Fibroblast of lung (primary cell): ENCODE measurements at regions not wholly inside any gene's neighbourhood (a gene's known extent, or its start where the extent isn't known, plus 50 kb on each side); places are given as distances from the start of the nearest gene placed in this dataset.

Source experiments
- DNase-seq, 2 donors: peaks; one replicate each; pipeline versions ENCODE4 v3.0.0 to v3.0.0-alpha.2; 2010; ENCODE audit warnings: low read depth in 2 of 2
- H2AFZ ChIP-seq: 2 replicates; pipeline ENCODE4 v1.5.1; 2012; ENCODE audit warnings: low read length, control low read depth, inconsistent platforms
- H3K27ac ChIP-seq: 2 replicates; pipeline ENCODE4 v1.5.1; 2011; ENCODE audit warnings: low read length, control low read depth; ENCODE audit not compliant: insufficient read depth
- H3K27me3 ChIP-seq: 2 replicates; pipeline ENCODE4 v1.5.1; 2011; ENCODE audit warnings: mild to moderate bottlenecking, low read length; ENCODE audit not compliant: control insufficient read depth, insufficient read depth
- H3K36me3 ChIP-seq: 2 replicates; pipeline ENCODE4 v1.5.1; 2011; ENCODE audit warnings: low read length; ENCODE audit not compliant: control insufficient read depth, insufficient read depth
- H3K4me1 ChIP-seq: 2 replicates; pipeline ENCODE4 v1.5.1; 2011; ENCODE audit warnings: low read length; ENCODE audit not compliant: control insufficient read depth, insufficient read depth; ENCODE audit errors: extremely low read depth
- H3K4me2 ChIP-seq: 2 replicates; pipeline ENCODE4 v1.5.1; 2011; ENCODE audit warnings: low read length, control low read depth; ENCODE audit not compliant: insufficient read depth; ENCODE audit errors: extremely low read depth
- H3K4me3 ChIP-seq, 4 experiments: fragments of 200-600 bp in 1 of 4; sonication (generic) in 1 of 4; replicated peaks in 1 of 4; 2 replicates each; pipeline ENCODE4 v1.5.1; 2011 to 2016; ENCODE audit warnings: low read length in 4 of 4, low read depth in 3 of 4, mild to moderate bottlenecking in 3 of 4, control low read depth in 2 of 4, inconsistent platforms in 1 of 4, mixed read lengths in 1 of 4; ENCODE audit not compliant: insufficient read depth in 1 of 4; ENCODE audit errors: control extremely low read depth in 1 of 4
- H3K79me2 ChIP-seq: 2 replicates; pipeline ENCODE4 v1.5.1; 2012; ENCODE audit warnings: mild to moderate bottlenecking, low read length, inconsistent platforms; ENCODE audit not compliant: control insufficient read depth, insufficient read depth
- H3K9ac ChIP-seq: 2 replicates; pipeline ENCODE4 v1.5.1; 2011; ENCODE audit warnings: mild to moderate bottlenecking, low read length, control low read depth; ENCODE audit not compliant: insufficient read depth
- H3K9me3 ChIP-seq: 2 replicates; pipeline ENCODE4 v1.5.1; 2012; ENCODE audit warnings: low read depth, low read length; ENCODE audit not compliant: control insufficient read depth, insufficient read depth
- H4K20me1 ChIP-seq: 2 replicates; pipeline ENCODE4 v1.5.1; 2011; ENCODE audit warnings: low read length; ENCODE audit not compliant: control insufficient read depth, insufficient read depth; ENCODE audit errors: extremely low read depth
- CTCF ChIP-seq, 2 donors: IDR thresholded peaks in 1 of 2; conservative IDR thresholded peaks in 1 of 2; 1 replicate in 1 of 2; 2 replicates in 1 of 2; pipeline ENCODE4 v1.5.1; 2011 to 2012; ENCODE audit warnings: low read length in 2 of 2, control low read depth in 1 of 2, inconsistent platforms in 1 of 2, low read depth in 1 of 2, mild to moderate bottlenecking in 1 of 2
- EZH2 ChIP-seq: IDR thresholded peaks from 2 replicates; pipeline ENCODE4 v1.5.1; 2012; ENCODE audit warnings: low read length, control low read depth, mild to moderate bottlenecking; ENCODE audit errors: missing control alignments

DNA sequence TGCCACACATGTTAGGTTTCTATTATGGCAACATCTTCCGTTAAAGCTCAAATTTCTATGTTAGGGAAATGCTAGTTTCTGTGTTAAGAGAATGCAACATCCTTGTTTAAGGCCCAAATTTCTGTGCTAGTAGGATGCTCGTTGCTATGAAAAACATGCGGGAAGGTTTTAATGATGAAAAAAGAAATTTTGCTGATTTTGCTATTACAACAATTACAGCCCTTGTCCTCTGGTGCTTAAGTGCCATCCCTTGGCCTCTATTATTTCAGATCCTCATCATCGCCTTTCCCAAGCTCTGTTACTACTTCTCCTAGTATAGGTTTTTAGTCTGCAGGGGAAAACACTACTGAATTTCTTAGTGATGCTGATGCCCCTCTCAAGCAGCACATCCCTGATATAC is 412.6 kb upstream of the NDST3 start:
- H3K4me1 ChIP-seq = no peaks in the 10 kb centered on the region
- H4K20me1 ChIP-seq = no peaks in the 10 kb centered on the region
- no peak overlapping the region for H3K27ac ChIP-seq
- no peaks in the 10 kb centered on the region for H3K36me3 ChIP-seq
- no peak overlapping the region for H3K4me2 ChIP-seq
- TF ChIP-seq EZH2 (no peak), CTCF (conservative IDR thresholded peaks at IDR 0.05 in 1 of 2, IDR thresholded peaks at IDR 0.05 in 1 of 2; ENCODE audit: low read depth in 1 of 2, low read length in 2 of 2) (no peak)
- no peak for DNase-seq
- H3K4me3 ChIP-seq = no peak overlapping the region
- no peaks in the 10 kb centered on the region for H3K79me2 ChIP-seq
- H3K27me3 ChIP-seq = no peaks in the 10 kb centered on the region
- H3K9ac ChIP-seq = no peak overlapping the region
- H3K9me3 ChIP-seq = no peaks in the 10 kb centered on the region
- H2AFZ ChIP-seq = no peak overlapping the region

DNA sequence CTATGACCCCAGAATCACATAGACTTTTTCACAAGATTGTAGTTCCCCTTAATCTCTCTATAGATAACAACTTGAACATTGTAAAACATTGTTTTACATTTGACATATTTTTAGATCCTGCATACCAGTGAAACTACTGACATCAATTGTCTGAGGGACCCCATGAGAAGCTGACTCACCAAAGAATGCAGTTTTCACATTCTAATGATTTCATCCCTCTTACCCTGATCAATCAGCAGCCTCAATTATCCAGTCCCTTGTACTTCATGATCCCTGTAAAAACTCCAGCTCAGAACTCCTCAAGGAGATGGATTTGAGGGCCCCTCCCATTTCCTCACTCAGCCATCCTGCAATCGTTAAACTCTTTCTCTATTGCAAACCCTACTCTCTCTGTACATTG is 411.0 kb upstream of the NDST3 start:
- Histone ChIP-seq H3K27ac (no peak overlapping the region), H2AFZ (no peak overlapping the region), H4K20me1 (no peaks in the 10 kb centered on the region), H3K27me3 (no peaks in the 10 kb centered on the region), H3K9ac (no peak overlapping the region), H3K4me3 (no peak overlapping the region), H3K36me3 (no peaks in the 10 kb centered on the region), H3K9me3 (no peaks in the 10 kb centered on the region), H3K4me1 (no peaks in the 10 kb centered on the region), H3K79me2 (no peaks in the 10 kb centered on the region), H3K4me2 (no peak overlapping the region)
- TF ChIP-seq CTCF (conservative IDR thresholded peaks at IDR 0.05 in 1 of 2, IDR thresholded peaks at IDR 0.05 in 1 of 2; ENCODE audit: low read depth in 1 of 2, low read length in 2 of 2) (no peak), EZH2 (no peak)
- peak in 1 of 2 donors; percentile 26 for DNase-seq

DNA sequence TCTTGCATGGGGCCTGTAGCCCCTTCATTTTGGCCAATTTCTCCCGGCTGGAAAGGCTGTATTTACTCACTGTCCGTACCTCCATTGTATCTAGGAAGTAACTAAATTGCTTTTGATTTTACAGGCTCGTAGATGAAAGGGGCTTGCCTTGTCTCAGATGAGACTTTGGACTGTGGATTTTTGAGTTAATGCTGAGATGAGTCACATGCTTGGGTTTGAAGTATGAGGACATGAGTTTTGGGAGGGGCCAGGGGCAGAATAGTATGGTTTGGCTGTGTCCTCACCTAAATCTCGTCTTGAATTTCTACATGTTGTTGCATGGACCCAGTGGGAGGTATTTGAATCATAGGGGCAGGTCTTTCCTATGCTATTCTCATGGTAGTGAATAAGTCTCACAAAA is 407.6 kb upstream of the NDST3 start:
- Histone ChIP-seq H4K20me1 (no peaks in the 10 kb centered on the region), H3K9ac (no peak overlapping the region), H3K4me1 (no peaks in the 10 kb centered on the region), H3K79me2 (no peaks in the 10 kb centered on the region), H3K4me3 (no peak overlapping the region), H3K9me3 (no peaks in the 10 kb centered on the region), H3K36me3 (no peaks in the 10 kb centered on the region), H3K4me2 (no peak overlapping the region), H3K27ac (no peak overlapping the region), H3K27me3 (no peaks in the 10 kb centered on the region), H2AFZ (no peak overlapping the region)
- TF ChIP-seq CTCF (conservative IDR thresholded peaks at IDR 0.05 in 1 of 2, IDR thresholded peaks at IDR 0.05 in 1 of 2; ENCODE audit: low read depth in 1 of 2, low read length in 2 of 2) = no peak
- TF ChIP-seq EZH2 = no peak
- no peak for DNase-seq
